ENCODE measurements at regions not wholly inside any gene's neighbourhood (a gene's known extent, or its start where the extent isn't known, plus 50 kb on each side); places are given as distances from the start of the nearest gene placed in this dataset.

DNA sequence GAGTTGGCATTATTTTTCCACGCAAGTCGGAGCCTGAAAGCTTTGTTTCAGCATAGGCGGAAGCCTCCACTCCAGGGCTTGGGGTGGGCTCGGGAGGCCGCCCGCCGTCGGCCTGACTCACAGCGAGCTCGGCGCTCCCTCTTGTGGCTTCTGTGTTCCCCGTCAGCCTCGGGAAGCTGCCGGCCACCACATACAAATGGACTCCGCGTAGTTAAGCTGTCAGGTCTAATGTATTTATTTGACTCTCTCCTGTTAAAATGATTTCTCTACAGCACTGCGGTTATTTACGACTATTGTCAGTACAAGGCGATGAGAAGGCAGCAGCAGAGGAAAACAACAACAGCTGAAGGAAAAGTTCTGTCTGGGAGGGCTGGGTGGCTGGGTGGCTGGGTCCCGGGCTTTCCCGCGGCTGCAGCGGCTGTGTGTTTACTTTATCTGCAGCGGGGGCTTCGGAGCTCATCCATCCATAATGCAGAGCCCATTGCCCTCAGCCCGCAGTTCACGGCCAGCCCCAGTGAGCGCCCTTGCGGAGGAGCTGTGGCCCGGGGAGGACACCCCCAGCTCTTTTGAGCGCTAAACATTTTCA, 375.7 kb upstream of the CAMK1G start:
- DNase-seq, result peak; percentile 90

DNA sequence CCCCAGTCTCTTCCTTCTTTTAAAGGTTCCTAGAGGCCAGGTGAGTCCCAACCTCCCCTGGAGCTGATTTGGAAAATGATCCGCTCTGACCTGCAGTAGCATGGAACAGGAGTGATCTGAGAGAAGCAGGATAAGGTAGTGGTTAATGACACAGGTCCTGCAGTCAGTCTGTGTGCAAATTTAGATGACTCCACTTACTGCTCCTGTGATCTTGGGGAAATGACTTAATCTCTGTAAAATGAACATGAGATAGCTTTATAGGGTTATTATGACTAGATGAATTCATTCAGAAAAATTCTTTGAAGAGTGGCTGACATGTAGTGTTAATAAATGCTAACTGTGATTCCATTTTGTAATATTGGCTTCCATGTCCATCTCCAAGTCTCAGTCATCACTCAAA, 374.9 kb upstream of the CAMK1G start:
- no peak for DNase-seq

DNA sequence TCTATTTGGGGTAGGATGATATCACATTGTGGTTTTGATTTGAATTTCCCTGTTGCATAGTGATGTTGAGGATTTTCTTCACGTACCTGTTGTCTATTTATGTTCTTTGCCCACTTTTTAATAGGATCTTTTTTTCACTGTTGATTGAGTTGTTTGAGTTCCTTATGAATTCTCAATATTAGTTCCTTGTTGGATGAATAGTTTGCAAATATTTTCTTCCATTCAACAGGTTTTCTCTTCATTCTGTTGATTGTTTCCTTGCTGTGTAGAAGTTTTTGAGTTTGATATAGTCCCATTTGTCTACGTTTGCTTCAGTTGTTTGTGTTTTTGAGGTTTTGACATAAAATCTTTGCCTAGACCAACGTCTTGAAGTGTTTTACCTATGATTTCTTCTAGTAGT, 369.5 kb upstream of the CAMK1G start:
- no peak for DNase-seq

DNA sequence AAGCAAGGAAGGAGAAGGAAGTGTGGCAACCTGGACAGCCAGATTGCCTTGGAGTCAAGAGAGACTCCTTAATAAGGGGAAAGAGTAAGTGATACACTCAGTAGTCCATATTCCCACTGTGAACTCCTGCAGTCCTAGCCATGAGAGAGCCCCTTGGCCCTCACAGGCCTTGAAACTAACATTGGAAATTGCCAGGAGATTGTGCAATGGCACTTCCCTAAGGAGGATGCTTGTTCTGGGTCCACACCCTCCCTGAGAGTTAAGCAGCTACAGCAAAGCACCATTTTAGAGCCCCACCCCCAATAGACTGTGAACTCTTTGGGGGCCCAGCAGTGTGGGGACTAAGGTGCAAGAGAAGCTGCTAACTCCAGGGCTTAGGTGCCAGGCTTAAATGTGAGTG, 367.7 kb upstream of the CAMK1G start:
- no peak for DNase-seq

DNA sequence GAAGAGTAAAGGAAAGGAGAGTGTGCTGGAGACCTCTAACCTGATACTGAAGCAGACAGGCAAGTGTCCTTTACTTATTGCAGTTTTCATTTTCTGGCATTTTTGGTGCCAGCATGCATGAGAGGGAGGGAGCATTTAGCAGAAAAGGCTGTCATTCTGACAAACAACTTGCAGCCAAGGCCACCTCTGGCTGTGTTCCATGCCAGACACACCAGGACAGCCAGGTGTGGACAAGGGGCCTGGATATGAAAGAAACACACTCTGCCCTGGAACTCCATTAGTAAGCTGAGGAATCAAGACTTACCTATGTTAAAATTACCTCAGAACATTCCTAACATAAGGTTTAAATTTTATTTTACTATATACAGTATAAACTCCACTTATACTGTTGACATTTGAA, 365.4 kb upstream of the CAMK1G start:
- DNase-seq, result no peak

DNA sequence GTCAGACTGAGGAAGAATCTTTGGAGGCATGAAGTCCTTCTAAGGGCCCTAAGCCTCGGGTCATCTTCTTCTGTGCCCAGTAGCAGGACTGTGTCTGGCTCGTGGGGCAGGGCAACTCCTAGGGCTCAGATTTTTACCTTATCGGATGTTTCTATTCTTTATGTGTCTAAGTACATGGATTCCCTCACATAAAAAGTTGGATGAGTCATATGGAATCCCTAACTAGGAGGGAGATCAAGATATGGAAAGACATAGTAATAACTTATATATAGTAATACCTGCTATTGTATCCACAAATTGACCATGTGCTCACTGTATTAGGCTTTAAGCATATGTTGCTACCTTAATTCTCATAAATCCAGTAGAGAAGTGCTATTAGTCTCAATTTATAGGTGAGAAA, 364.5 kb upstream of the CAMK1G start:
- DNase-seq, result no peak

DNA sequence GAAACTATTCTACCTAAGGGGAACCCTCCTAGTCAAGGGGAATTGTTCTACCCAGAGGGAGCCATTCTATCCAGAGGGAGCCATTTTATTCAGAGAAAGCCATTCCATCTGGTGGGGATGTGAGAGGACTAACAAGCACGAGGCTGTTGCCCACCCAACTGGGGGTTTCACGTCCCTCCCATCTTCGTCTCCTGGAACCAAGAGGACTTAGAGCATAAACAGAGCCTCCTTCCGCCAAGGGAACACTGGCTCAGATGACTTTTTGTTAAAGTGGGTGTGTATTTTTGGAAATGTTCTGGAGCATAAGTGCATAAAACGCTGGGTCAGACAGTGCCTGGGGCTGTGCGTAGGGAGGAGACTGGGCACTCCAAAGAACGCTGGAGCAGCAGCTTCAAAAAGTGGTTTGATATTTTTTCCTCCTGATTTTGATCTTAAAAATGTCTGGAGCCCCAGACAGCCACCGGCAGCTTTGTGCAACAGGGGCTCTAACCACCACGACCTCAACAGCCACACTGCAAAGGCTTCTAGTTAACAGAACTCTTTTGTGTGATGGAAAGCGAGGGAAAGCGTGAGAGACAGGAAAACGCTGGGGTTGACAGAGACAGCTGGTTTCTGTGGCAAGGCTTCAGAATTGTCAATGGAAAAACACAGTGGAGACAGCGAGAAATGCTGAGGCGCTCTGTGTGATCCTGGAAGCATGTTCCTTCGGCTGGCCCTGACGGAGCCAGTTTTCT, 363.6 kb upstream of the CAMK1G start:
- peak; percentile 76 for DNase-seq

DNA sequence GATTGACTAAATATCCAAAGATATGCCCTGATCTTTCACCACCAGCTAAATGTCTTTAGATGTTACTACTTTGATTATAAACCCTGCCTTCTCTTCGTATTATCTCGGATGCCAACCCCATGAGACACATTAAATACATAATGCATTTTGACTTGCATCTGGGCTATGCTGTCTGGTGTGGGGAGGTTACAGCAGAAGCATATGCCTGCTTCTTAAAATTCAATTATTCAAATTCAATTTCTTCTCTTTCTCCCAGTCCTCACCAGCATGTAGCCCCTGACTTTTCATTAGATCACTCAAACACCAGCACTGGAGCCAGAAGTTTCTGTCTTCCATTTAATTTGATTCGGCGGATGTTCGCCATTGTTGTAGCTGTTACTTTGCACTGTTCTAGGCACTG, 360.7 kb upstream of the CAMK1G start:
- no peak for DNase-seq

DNA sequence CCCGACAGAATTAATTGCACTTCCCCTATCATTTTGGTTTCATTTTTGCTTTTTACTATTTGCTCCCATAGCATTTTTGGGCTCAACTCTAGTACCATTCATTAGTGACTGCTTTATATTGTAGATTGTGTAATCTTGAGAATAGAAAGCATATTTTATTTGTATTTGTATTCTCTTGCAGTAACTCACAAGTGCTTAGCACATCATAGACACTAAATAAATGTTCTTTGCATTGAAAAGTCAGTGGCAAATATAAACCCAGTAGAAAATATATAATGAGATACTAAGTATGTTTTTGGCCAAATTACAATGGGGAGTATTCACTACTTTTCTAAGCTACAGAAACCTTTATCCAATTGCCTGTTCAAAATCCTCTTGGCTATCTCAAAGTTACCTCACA, 359.7 kb upstream of the CAMK1G start:
- DNase-seq, result no peak

DNA sequence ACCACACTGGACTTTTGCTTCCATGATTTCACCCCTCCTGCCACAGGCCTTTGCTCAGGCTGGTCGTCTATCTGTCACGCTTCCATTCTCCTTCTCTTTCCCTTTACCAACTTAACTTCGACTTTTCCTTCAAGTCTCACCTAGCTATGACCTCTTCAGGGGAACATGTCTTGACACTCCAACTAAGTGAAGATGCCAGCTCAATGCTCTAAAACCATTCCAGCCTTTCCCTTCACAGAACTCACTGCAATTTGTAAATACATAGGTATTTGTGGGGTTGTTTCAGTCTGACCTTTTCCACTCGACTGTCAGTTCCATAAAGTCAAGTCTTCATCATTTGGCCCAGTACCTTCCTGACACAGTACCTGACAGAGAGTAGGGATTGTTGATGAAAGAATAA, 358.6 kb upstream of the CAMK1G start:
- DNase-seq, result no peak

DNA sequence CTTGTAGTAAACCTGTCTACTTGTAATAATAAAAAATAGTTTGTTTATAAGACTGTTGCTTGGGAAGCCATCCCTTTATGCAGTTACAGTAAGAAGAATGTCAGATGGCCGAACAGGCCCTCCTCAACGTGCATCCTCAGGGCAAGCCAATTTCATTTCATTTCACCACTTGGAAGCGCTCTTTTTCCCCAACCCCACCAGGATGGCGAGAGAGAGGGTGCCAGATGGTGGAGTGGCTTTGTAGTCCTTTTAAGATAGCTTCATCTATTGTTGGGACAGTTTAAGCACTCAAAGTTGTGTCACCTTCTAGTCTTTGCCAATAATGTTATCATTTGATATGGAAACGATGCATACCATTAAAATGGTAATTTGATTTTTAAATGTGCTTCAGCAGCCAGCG, 356.3 kb upstream of the CAMK1G start:
- DNase-seq, result no peak

DNA sequence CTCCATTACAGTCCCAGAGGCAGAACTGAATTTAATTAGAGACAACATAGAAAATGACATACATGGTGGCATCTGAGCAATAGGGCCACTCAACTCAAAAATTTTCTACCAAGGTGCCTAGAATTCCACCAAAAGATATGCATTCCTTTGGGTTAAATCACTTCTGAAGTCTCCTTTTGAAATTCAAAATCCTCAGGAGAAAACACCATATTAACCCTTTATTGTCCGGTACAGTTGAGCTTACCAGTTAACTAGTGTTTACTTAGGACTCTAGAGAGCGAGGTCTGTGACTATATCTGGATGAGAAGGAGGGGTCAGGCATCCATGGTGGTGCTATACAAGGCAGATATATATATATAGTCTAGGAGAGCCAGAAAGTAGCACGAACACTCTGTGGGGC, 355.6 kb upstream of the CAMK1G start:
- no peak for DNase-seq

DNA sequence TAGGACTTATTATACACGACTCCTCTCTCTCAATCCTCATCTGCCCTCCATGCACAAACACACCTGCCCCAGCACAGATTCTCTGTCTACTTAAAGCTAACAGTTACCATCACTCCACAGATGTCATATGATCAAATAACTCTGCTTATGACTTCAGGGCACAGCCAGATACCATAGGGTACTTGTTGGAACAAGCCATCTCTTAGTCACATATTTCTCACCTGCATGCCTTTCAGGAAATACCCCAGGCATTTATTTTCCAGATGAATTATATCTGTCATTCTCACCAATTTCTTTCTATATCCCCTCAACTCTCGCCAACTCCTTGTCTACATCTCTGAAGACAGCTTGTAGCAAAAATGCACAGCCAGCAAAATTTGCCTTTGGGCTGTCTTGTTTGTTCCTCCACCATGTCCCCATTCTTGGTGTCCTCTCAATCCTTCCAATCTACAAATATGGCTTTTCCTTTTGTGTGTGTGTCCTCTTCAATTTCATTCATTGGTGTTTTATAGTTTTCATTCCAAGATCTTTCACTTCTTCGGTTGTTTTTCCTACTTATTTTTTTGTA, 353.9 kb upstream of the CAMK1G start:
- DNase-seq, result no peak

DNA sequence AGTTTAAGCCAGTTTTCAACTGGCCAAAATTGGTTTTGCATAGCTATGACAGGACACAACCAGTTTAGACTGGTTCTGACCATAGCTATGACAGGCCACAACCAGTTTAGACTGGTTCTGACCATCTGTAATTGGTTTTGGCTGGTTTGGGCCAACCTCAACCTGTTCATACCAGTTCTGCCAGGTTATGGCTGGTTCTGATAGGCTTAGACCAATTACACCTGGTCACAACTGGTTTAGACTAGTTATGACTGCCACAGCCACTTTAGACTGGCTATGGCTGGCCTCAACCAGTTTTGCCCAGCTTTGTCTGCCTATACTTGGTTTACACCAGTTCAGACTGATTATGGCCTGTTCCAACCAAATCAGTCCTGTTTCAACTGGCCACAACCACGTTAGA, 353.2 kb upstream of the CAMK1G start:
- no peak for DNase-seq

DNA sequence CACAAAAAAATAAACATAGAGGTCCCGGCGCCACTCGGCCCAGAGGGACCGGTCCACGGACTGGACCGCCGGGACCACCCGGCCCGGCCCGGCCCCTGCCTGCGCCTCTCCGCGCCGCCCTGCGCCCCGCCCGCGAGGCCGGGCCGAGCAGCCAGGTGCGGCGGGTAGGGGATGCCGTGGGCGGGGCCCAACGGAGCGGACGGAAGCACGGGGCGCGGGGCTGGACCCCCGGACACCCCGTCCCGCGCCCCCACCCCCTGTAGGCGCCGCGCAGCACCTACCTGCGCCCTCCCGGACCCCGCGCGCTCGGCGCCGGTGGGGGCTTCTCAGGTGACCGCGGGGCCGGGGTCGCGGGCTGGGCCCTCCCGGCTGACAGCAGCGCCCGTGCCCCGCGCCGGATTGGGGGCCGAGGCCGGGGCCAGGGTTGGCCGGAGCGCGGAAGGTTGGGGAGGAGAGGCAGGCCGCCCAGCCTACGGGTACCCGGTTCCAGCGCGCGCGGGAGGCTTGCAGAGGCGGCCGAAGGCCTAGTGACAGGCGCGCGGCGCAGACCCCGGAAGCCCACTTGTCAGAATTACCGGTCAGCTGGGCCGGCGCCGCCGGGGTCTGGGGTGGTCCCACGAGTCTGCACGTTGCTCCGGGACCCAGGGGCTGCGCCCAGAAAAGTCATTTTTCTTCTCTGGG, 351.9 kb upstream of the CAMK1G start:
- no peak for DNase-seq

DNA sequence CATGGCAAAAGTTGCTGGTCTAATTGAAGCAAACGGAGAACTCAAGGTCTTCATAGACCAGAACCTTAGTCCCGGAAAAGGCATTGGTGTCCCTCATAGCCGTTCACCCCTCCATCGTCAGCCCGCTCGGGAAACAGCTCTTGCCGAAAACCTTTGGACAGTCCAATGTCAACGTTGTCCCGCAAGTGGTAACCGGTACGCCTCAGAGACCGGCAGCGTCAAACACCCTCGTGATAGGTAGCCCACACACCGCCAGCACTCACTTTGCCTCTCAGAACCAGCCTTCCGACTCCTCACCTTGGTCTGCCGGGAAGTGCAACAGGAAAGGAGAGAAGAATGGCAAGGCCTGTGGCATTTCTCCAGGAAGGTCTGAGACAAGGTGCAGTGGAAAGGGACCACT, 351.3 kb upstream of the CAMK1G start:
- no peak for DNase-seq

DNA sequence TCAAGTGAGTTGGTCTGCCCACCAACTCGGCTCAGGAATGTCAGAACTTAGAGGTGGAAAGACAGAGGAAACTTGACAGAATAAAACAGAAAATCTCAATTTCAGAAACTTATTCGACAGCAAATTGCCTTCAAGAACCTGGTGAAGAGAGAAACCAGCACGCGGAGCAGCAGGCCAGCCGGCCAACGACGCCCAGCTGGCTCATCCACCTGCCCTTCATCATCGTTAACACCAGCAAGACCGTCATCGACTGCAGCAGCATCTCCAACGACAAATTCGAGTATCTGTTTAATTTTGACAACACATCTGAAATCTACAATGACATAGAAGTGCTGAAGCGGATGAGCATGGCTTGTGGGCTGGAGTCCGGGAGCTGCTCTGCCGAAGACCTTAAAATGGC, 350.8 kb upstream of the CAMK1G start:
- no peak for DNase-seq

DNA sequence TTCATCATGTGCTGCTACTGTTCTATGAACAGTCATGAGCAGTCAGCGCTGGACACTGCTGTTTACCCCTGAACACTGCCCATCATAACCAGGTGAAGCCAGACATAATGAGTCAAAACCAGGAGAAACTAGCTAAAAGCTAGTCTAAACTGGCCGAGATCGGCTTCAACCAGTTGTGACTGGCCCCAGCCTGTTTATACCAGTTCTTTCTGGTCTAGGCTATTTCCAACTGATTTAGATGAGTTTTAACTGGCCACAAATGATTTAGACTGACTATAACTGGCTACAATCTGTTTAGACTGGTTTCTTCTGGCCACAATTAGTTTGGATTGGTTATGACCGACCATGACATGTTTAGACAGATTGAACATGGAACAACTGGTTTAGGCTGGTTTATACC, 348.3 kb upstream of the CAMK1G start:
- DNase-seq, result no peak

DNA sequence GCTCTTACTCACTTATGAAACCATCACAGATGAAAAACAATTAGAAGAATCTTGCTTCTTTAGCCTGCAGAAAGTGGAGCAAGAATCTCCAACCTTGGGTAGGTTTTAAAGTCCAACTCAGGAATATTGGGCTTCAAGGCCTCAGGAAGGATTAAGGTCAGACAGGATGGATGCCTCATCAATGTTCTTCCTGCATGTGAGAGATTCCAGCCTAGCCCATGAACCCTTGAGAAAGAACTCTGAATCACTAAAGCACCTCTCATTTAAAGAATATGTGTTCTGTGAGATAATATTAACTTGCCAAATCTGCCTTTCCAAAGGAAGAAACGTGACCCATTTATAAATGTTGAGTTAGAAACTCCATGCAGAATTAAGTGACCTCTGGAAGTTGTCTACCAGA, 345.2 kb upstream of the CAMK1G start:
- no peak for DNase-seq

DNA sequence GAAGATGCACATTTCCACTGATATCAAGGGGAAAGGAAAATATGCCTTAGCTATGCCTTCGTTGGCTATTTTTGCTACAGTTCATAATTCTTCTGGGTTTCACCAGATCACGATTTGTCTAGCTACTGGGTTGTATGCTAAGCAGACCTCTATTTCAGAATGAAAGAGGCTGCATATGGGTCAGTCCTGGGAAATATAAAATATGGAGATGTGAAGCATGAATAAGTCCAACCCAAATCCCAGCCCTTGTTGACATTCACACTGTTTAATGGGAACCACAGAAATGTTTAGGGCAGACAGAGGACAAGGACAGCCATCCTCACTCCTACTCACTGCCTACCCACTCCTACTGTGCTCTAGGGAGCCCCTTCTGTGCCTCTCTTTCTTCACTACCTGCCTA, 343.2 kb upstream of the CAMK1G start:
- DNase-seq, result no peak

DNA sequence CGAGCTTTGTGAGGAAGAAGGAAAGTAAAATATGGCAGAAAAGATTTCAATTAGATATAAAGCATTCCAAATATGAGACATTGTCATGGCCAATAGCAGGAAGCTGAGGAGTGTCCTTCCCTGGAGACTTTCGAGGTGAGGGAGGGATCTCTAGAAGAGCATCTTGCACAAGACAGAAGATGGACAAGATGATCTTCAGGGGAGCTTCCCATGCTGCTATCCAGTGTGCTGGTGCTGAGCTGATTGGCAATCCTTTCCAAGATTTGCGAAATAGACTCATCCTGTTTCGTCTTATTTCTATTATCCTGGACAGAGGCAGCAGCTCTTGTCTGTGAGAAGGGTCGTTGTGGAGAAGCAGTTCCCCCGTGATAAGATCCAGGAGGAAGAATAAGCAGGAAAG, 342.0 kb upstream of the CAMK1G start:
- DNase-seq, result no peak

DNA sequence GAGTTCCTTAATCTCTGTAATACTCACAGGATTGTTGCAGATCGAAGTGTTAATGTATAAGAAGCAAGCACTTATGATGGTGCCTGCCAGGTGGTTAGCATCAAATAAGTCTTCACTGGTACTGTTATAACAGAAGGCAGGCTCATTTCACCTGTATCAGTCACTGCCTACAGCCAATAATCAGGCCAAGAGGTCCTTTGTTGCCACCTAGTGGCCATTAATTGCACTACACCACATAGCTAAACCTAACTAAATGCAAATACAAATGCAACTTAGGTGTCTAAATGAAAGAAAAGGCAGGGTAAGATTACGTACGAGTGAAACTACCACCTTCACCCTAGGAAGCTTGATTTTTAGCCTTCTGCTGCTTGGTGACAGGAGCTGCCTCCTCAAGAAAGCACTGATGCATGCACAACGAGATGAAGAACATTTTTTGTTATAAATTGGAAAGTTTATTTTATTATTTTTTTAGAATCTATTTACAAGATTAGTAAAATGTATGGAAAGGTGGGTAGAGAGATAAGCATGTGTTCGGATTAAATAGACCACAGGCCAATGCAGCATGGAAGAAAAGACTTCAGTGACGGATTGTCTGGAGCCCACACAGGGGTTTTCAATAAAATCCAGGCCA, 334.8 kb upstream of the CAMK1G start:
- DNase-seq, result peak; percentile 80

DNA sequence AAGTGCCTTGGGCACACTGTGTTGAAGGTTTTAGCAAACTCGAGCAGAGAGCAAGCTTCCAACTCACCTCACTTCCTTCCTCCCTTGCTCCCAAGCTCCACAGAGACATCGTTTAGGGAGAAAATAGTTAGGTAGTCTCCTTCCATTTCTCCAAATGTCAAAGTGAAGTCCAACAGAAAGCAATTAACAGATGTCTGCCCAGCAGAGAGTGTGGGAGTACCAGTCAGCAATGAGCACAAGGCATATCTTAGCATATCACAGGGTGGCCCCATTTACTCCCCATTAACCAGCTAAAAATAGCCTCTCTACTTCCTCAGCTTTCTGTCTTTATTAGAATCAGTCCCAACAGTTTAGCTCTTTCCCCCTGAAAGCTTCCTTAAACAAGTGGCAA, 334.2 kb upstream of the CAMK1G start:
- peak; percentile 62 for DNase-seq

Data from islet precursor cell (in vitro differentiated cells).